CD4-positive, alpha-beta T cell (primary cell): ENCODE measurements at regions not wholly inside any gene's neighbourhood (a gene's known extent, or its start where the extent isn't known, plus 50 kb on each side); places are given as distances from the start of the nearest gene placed in this dataset.

ENCODE experiments used
- ATAC-seq: fragments of 200-7000 bp; cut with Tn5 transposase; one replicate; pipeline ENCODE4 v1.10.0; 2022; ENCODE audit warnings: mild to moderate bottlenecking; ENCODE audit not compliant: poor library complexity
- CTCF ChIA-PET: fragments of 350-600 bp; sonication (Branson Sonifier 250); formaldehyde crosslinking; loops from one replicate; lab custom pipeline; 2021; ENCODE audit warnings: antibody characterized with exemption, inconsistent platforms; lab: Charles Lee
- POLR2A ChIA-PET: fragments of 350-600 bp; sonication (Branson Sonifier 250); formaldehyde crosslinking; loops from one replicate; lab custom pipeline; 2021; ENCODE audit warnings: antibody characterized with exemption, inconsistent platforms; lab: Charles Lee
- DNase-seq, 14 experiments: peaks; one replicate each; pipeline ENCODE4 v3.0.0-alpha.2; 2013 to 2020; ENCODE audit warnings: mixed read lengths in 2 of 14
- H3K27ac ChIP-seq, 2 donors: one replicate each; pipeline versions ENCODE4 v1.5.1 to v1.7.0; 2013; ENCODE audit warnings: low read length in 2 of 2, low read depth in 1 of 2, mild to moderate bottlenecking in 1 of 2
- H3K27me3 ChIP-seq, 2 experiments: 1 replicate in 1 of 2; 2 replicates in 1 of 2; pipeline versions ENCODE4 v1.6.1 to v1.7.0; 2013; ENCODE audit warnings: low read length in 2 of 2, control low read depth in 1 of 2, mild to moderate bottlenecking in 1 of 2, moderate library complexity in 1 of 2; ENCODE audit not compliant: insufficient read depth in 2 of 2, control insufficient read depth in 1 of 2
- H3K36me3 ChIP-seq: one replicate; pipeline ENCODE4 v1.6.1; 2013; ENCODE audit warnings: low read length, control low read depth; ENCODE audit not compliant: insufficient read depth
- H3K4me1 ChIP-seq: one replicate; pipeline ENCODE4 v1.6.1; 2013; ENCODE audit warnings: low read length, control low read depth; ENCODE audit not compliant: insufficient read depth
- H3K4me3 ChIP-seq: one replicate; pipeline ENCODE4 v1.5.1; 2013; ENCODE audit warnings: mild to moderate bottlenecking, low read length, moderate library complexity
- H3K9me3 ChIP-seq, 2 experiments: 1 replicate in 1 of 2; 2 replicates in 1 of 2; pipeline versions ENCODE4 v1.6.1 to v1.7.0; 2013; ENCODE audit warnings: low read length in 2 of 2, mild to moderate bottlenecking in 2 of 2, control low read depth in 1 of 2, moderate library complexity in 1 of 2; ENCODE audit not compliant: control insufficient read depth in 1 of 2, insufficient read depth in 1 of 2
- H3K27ac Mint-ChIP-seq: one replicate; pipeline ENCODE4 v1.8.0; 2020; ENCODE audit warnings: mixed read lengths
- H3K27me3 Mint-ChIP-seq: one replicate; pipeline ENCODE4 v1.8.0; 2021; ENCODE audit warnings: mixed read lengths
- H3K36me3 Mint-ChIP-seq: one replicate; pipeline ENCODE4 v1.8.0; 2021; ENCODE audit warnings: low read depth, mixed read lengths
- H3K4me1 Mint-ChIP-seq: one replicate; pipeline ENCODE4 v1.8.0; 2021; ENCODE audit warnings: low read depth, mixed read lengths
- H3K4me3 Mint-ChIP-seq: one replicate; pipeline ENCODE4 v1.8.0; 2020; ENCODE audit warnings: mild to moderate bottlenecking, mixed read lengths
- H3K9me3 Mint-ChIP-seq: one replicate; pipeline ENCODE4 v1.8.0; 2020; ENCODE audit warnings: mixed read lengths
- intact Hi-C, 2 experiments: fragments of 100-400 bp; cut with DNase I in 1 of 2; cut with micrococcal nuclease in 1 of 2; formaldehyde crosslinking; loops; one replicate each; pipeline versions ENCODE4 v1.15.1 to v1.9.0; 2023 to 2025; cut with DNase I, micrococcal nuclease
- TF ChIP-seq, protein P1 (sequence below): fragments of 200-600 bp; IDR thresholded peaks from one replicate; pipeline ENCODE4 v1.8.0; 2022; ENCODE audit warnings: antibody characterized with exemption, mild to moderate bottlenecking

DNA sequence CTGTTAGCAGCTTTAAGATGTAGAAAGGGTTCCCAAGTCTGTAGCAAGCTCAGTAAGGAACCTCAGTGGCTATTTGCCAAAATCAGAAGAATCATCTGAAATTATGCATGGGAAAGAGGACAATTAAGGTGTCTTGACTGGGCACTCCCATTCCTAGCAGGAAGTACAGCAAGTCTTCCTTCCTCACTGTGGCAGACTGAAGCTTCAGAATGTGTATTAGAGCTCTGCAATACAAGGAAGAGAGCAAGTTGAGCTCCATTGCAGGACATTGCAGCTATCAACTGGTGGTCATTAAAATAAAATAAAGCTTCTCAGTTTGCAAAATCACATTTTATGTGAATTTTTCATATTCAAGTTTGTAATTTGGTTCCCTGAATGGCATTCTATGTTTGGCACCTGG lies 200.5 kb upstream of the CHAC2 start:
- intact Hi-C loops, result no loop called here
- Histone ChIP-seq H3K36me3 (no peaks in the 10 kb centered on the region), H3K9me3 (no peaks in the 10 kb centered on the region), H3K27me3 (no peaks in the 10 kb centered on the region), H3K27ac (no peak overlapping the region), H3K4me3 (no peak overlapping the region), H3K4me1 (no peaks in the 10 kb centered on the region)
- H3K9me3 Mint-ChIP-seq, result no peaks in the 10 kb centered on the region
- no peak overlapping the region for H3K27ac Mint-ChIP-seq
- ChIA-PET CTCF (no interaction called here), POLR2A (no interaction called here)
- no peaks in the 10 kb centered on the region for H3K4me1 Mint-ChIP-seq
- H3K4me3 Mint-ChIP-seq, result no peak overlapping the region
- ATAC-seq, result no peak
- peaks cover under 1% of the 10 kb centered on the region for H3K27me3 Mint-ChIP-seq
- TF ChIP-seq, protein P1, sequence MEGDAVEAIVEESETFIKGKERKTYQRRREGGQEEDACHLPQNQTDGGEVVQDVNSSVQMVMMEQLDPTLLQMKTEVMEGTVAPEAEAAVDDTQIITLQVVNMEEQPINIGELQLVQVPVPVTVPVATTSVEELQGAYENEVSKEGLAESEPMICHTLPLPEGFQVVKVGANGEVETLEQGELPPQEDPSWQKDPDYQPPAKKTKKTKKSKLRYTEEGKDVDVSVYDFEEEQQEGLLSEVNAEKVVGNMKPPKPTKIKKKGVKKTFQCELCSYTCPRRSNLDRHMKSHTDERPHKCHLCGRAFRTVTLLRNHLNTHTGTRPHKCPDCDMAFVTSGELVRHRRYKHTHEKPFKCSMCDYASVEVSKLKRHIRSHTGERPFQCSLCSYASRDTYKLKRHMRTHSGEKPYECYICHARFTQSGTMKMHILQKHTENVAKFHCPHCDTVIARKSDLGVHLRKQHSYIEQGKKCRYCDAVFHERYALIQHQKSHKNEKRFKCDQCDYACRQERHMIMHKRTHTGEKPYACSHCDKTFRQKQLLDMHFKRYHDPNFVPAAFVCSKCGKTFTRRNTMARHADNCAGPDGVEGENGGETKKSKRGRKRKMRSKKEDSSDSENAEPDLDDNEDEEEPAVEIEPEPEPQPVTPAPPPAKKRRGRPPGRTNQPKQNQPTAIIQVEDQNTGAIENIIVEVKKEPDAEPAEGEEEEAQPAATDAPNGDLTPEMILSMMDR, result no peak
- DNase-seq, result no peak
- H3K36me3 Mint-ChIP-seq, result no peaks in the 10 kb centered on the region

DNA sequence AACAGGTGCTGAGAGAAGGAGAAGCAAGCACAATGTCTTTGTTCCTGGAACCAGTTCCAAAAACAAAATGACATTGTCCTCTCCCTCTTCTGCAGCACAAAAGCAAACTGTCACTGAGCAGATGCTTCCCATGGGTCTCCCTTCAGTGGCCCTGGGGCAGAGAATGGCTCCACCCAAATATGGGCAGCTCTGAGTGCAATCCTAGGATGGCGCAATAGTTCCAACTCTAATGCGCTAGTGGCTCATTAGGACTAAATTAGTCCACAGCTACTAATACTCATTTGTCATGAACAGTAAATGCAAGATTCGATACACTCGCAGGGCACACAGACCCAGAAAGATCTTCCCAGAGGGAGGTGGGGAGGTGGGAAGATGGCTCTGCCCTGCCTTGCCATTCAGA lies 205.2 kb upstream of the CHAC2 start:
- no peak overlapping the region for H3K4me3 Mint-ChIP-seq
- Histone ChIP-seq H3K9me3 (no peaks in the 10 kb centered on the region), H3K4me1 (no peaks in the 10 kb centered on the region), H3K36me3 (no peaks in the 10 kb centered on the region), H3K4me3 (no peak overlapping the region), H3K27me3 (no peaks in the 10 kb centered on the region), H3K27ac (no peak overlapping the region)
- no peaks in the 10 kb centered on the region for H3K27me3 Mint-ChIP-seq
- TF ChIP-seq, protein P1, result no peak
- H3K36me3 Mint-ChIP-seq, result no peaks in the 10 kb centered on the region
- DNase-seq (no peak), ATAC-seq (no peak)
- intact Hi-C loops, result no loop called here
- H3K27ac Mint-ChIP-seq, result no peak overlapping the region
- no peaks in the 10 kb centered on the region for H3K9me3 Mint-ChIP-seq
- no peaks in the 10 kb centered on the region for H3K4me1 Mint-ChIP-seq
- ChIA-PET CTCF (no interaction called here), POLR2A (no interaction called here)

DNA sequence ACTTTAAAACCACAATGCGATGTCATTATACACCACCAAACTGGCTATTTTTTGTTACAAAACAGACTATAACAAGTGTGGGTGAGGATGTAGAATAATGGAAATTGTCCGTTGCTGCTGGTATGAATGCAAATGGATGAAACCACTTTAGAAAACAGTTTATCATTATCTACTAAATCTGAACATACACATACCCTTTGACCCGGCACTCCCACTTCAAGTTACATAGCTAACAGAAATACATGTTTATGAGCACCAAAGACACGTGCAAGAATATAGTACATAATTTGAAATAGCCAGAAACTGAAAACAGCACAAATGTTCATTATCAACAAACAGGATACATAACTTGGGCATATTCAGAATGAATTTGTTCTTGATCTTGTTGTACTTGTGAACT lies 206.4 kb upstream of the CHAC2 start:
- no peaks in the 10 kb centered on the region for H3K36me3 Mint-ChIP-seq

More for the DNA sequence above, 206.4 kb upstream of the CHAC2 start:
- Mint-ChIP-seq H3K9me3 (peaks cover 2% of the 10 kb centered on the region), H3K4me1 (no peaks in the 10 kb centered on the region), H3K27me3 (no peaks in the 10 kb centered on the region), H3K27ac (no peak overlapping the region), H3K4me3 (no peak overlapping the region)
- no peaks in the 10 kb centered on the region for H3K4me1 ChIP-seq
- DNase-seq (no peak), ATAC-seq (no peak)
- TF ChIP-seq, protein P1, result no peak
- ChIA-PET CTCF (no interaction called here), POLR2A (no interaction called here)
- H3K9me3 ChIP-seq, result no peaks in the 10 kb centered on the region
- H3K4me3 ChIP-seq, result no peak overlapping the region
- no peak overlapping the region for H3K27ac ChIP-seq
- no peaks in the 10 kb centered on the region for H3K27me3 ChIP-seq
- intact Hi-C loops, result no loop called here
- H3K36me3 ChIP-seq, result no peaks in the 10 kb centered on the region
